ENCODE measurements at regions not wholly inside any gene's neighbourhood (a gene's known extent, or its start where the extent isn't known, plus 50 kb on each side); places are given as distances from the start of the nearest gene placed in this dataset.

GRCh38 chr11:96761451-96761850, 371.6 kb downstream of the JRKL start:
- TF ChIP-seq CTCF (conservative IDR thresholded peaks at IDR 0.05) (no peak), EZH2 (IDR thresholded peaks at IDR 0.05; ENCODE audit: low read depth) (no peak)

All from PC-9 (cell line).